ENCODE measurements at regions not wholly inside any gene's neighbourhood (a gene's known extent, or its start where the extent isn't known, plus 50 kb on each side); places are given as distances from the start of the nearest gene placed in this dataset.

GRCh38 chr6:33914645-33915044 is 110.8 kb upstream of the MLN start:
- Histone ChIP-seq H3K4me1 (ENCODE audit: control insufficient read depth in 1 of 2, insufficient read depth in 2 of 2, low read length in 2 of 2) (no peaks in the 10 kb centered on the region), H2AFZ (ENCODE audit: low read depth, low read length, poor library complexity, severe bottlenecking) (no peak overlapping the region), H3K27ac (ENCODE audit: low read depth, low read length) (no peak overlapping the region), H3K79me2 (ENCODE audit: insufficient read depth, low read length) (no peaks in the 10 kb centered on the region), H3K9ac (ENCODE audit: low read length) (no peak overlapping the region), H3K36me3 (ENCODE audit: control insufficient read depth in 1 of 2, insufficient read depth in 2 of 2, low read length in 2 of 2) (no peaks in the 10 kb centered on the region), H3K4me2 (ENCODE audit: low read length) (no peak overlapping the region), H3K9me3 (ENCODE audit: control insufficient read depth in 1 of 2, insufficient read depth in 1 of 2, low read depth in 1 of 2, low read length in 2 of 2) (no peaks in the 10 kb centered on the region), H3K27me3 (ENCODE audit: insufficient read depth, low read length) (no peaks in the 10 kb centered on the region), H3K4me3 (replicated peaks in 1 of 2; ENCODE audit: low read depth in 1 of 2, low read length in 2 of 2) (no peak overlapping the region), H3K9me2 (ENCODE audit: insufficient read depth) (no peaks in the 10 kb centered on the region), H4K20me1 (ENCODE audit: insufficient read depth) (no peaks in the 10 kb centered on the region)
- TF ChIP-seq RAD21 (IDR thresholded peaks at IDR 0.05; ENCODE audit: low read depth) (no peak), CTCF (IDR thresholded peaks at IDR 0.05 in 2 of 3, conservative IDR thresholded peaks at IDR 0.05 in 1 of 3; ENCODE audit: borderline replicate concordance in 1 of 3, insufficient read depth in 1 of 3, low read depth in 2 of 3, low read length in 2 of 3) (no peak), ZBTB33 (IDR thresholded peaks at IDR 0.05; ENCODE audit: extremely low read depth, insufficient replicate concordance, low read length) (no peak)
- no TSS peak for BruUV-seq (replicated peaks)
- ChIA-PET RAD21 (ENCODE audit: low non-redundant PET in 1 of 2, low total read pairs in 2 of 2, uncharacterized antibody in 2 of 2, unreplicated experiment in 2 of 2) (no interaction called here), POLR2A (no interaction called here), CTCF (no interaction called here)
- intact Hi-C loops (cut with micrococcal nuclease) = no loop called here
- no peak for ATAC-seq
- no peak for DNase-seq (ENCODE audit: low read depth, low spot score)

- ChIA-PET RAD21 (ENCODE audit: low non-redundant PET in 1 of 2, low total read pairs in 2 of 2, uncharacterized antibody in 2 of 2, unreplicated experiment in 2 of 2) (no interaction called here), CTCF (no interaction called here), POLR2A (no interaction called here)
- Histone ChIP-seq H4K20me1 (ENCODE audit: insufficient read depth) (no peaks in the 10 kb centered on the region), H3K27me3 (ENCODE audit: insufficient read depth, low read length) (no peaks in the 10 kb centered on the region), H3K4me3 (replicated peaks in 1 of 2; ENCODE audit: low read depth in 1 of 2, low read length in 2 of 2) (no peak overlapping the region), H3K9me3 (ENCODE audit: control insufficient read depth in 1 of 2, insufficient read depth in 1 of 2, low read depth in 1 of 2, low read length in 2 of 2) (no peaks in the 10 kb centered on the region), H2AFZ (ENCODE audit: low read depth, low read length, poor library complexity, severe bottlenecking) (no peak overlapping the region), H3K36me3 (ENCODE audit: control insufficient read depth in 1 of 2, insufficient read depth in 2 of 2, low read length in 2 of 2) (no peaks in the 10 kb centered on the region), H3K9me2 (ENCODE audit: insufficient read depth) (no peaks in the 10 kb centered on the region), H3K27ac (ENCODE audit: low read depth, low read length) (no peak overlapping the region), H3K9ac (ENCODE audit: low read length) (no peak overlapping the region), H3K4me2 (ENCODE audit: low read length) (no peak overlapping the region), H3K79me2 (ENCODE audit: insufficient read depth, low read length) (no peaks in the 10 kb centered on the region), H3K4me1 (ENCODE audit: control insufficient read depth in 1 of 2, insufficient read depth in 2 of 2, low read length in 2 of 2) (no peaks in the 10 kb centered on the region)
- BruUV-seq (replicated peaks) = no TSS peak
- ATAC-seq (no peak), DNase-seq (ENCODE audit: low read depth, low spot score) (no peak)
- intact Hi-C loops (cut with micrococcal nuclease) = no loop called here
- TF ChIP-seq CEBPB (IDR thresholded peaks at IDR 0.05; ENCODE audit: low read depth) (no peak), SIN3A (IDR thresholded peaks at IDR 0.05; ENCODE audit: low read depth) (no peak), RAD21 (IDR thresholded peaks at IDR 0.05; ENCODE audit: low read depth) (no peak), POLR2AphosphoS5 (IDR thresholded peaks at IDR 0.05; ENCODE audit: low read depth, low read length) (no peak), ZBTB33 (IDR thresholded peaks at IDR 0.05; ENCODE audit: extremely low read depth, insufficient replicate concordance, low read length) (no peak), EZH2phosphoT487 (IDR thresholded peaks at IDR 0.05; ENCODE audit: borderline replicate concordance) (no peak), EZH2 (IDR thresholded peaks at IDR 0.05) (no peak), ELF1 (IDR thresholded peaks at IDR 0.05; ENCODE audit: borderline replicate concordance, low read depth) (no peak), CTCF (IDR thresholded peaks at IDR 0.05 in 2 of 3, conservative IDR thresholded peaks at IDR 0.05 in 1 of 3; ENCODE audit: borderline replicate concordance in 1 of 3, insufficient read depth in 1 of 3, low read depth in 2 of 3, low read length in 2 of 3) (no peak), SRF (IDR thresholded peaks at IDR 0.05; ENCODE audit: low read depth) (no peak)
Observed at GRCh38 chr6:33912195-33912594, 108.4 kb upstream of the MLN start.

All from HCT116 (cell line).